T-helper 17 cell (primary cell): ENCODE measurements at regions not wholly inside any gene's neighbourhood (a gene's known extent, or its start where the extent isn't known, plus 50 kb on each side); places are given as distances from the start of the nearest gene placed in this dataset.

Source experiments
- ATAC-seq: fragments of 150-1000 bp; cut with Tn5 transposase; 2 replicates; pipeline ENCODE4 v1.10.0; 2021; ENCODE audit warnings: mild to moderate bottlenecking, moderate library complexity
- DNase-seq, 3 donors: peaks; one replicate each; pipeline versions ENCODE4 v3.0.0 to v3.0.0-alpha.2; 2020 to 2021
- H3K9me3 ChIP-seq: one replicate; pipeline ENCODE4 v1.7.0; 2013; ENCODE audit warnings: low read length, mild to moderate bottlenecking; ENCODE audit not compliant: control insufficient read depth, poor library complexity, severe bottlenecking
- H3K27ac Mint-ChIP-seq: one replicate; pipeline ENCODE4 v1.8.0; 2022; ENCODE audit warnings: mild to moderate bottlenecking, moderate library complexity, mixed read lengths
- H3K27me3 Mint-ChIP-seq: one replicate; pipeline ENCODE4 v1.8.0; 2022; ENCODE audit warnings: mixed read lengths
- H3K36me3 Mint-ChIP-seq: one replicate; pipeline ENCODE4 v1.8.0; 2022; ENCODE audit warnings: low read depth, mixed read lengths
- H3K4me1 Mint-ChIP-seq: one replicate; pipeline ENCODE4 v1.8.0; 2022; ENCODE audit warnings: mild to moderate bottlenecking, mixed read lengths
- H3K4me3 Mint-ChIP-seq: one replicate; pipeline ENCODE4 v1.8.0; 2022; ENCODE audit warnings: mild to moderate bottlenecking, moderate library complexity, mixed read lengths

DNA sequence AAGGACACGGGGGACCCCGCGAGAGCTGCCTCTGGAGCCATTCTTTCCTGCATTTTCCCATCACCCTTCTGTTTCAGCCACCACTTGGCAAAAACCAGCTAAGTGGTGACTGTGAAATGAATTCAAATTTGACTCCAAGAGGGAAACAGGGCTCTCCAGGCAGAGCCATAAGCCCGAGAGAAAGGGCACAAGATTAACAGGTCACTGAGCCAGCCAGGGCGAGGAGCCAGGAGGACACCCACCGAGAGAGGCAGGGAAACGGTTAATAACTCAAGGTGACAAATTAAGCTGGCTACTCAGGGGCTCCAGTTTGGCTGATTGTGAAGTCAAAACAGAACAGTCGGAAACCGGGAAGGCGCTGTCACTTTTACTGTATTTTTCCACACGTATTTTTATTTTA lies 67.8 kb upstream of the SOX9 start:
- Mint-ChIP-seq H3K27ac (no peak overlapping the region), H3K36me3 (no peaks in the 10 kb centered on the region), H3K4me3 (no peak overlapping the region)

GRCh38 chr17:72053449-72053848 lies 67.4 kb upstream of the SOX9 start:
- Mint-ChIP-seq H3K4me3 (no peak overlapping the region), H3K27me3 (peaks cover 4% of the 10 kb centered on the region), H3K4me1 (no peaks in the 10 kb centered on the region), H3K36me3 (no peaks in the 10 kb centered on the region), H3K27ac (no peak overlapping the region)
- ATAC-seq (no peak), DNase-seq (no peak)
- no peaks in the 10 kb centered on the region for H3K9me3 ChIP-seq

More for the DNA sequence above, 67.8 kb upstream of the SOX9 start:
- Mint-ChIP-seq H3K4me1 (no peaks in the 10 kb centered on the region), H3K27me3 (peaks cover 4% of the 10 kb centered on the region)
- ATAC-seq: no peak
- H3K9me3 ChIP-seq: no peaks in the 10 kb centered on the region
- DNase-seq: no peak

GRCh38 chr17:72056155-72056554 lies 64.7 kb upstream of the SOX9 start:
- no peak for ATAC-seq
- Mint-ChIP-seq H3K27me3 (peaks cover 4% of the 10 kb centered on the region), H3K27ac (no peak overlapping the region), H3K4me1 (no peaks in the 10 kb centered on the region), H3K36me3 (no peaks in the 10 kb centered on the region), H3K4me3 (no peak overlapping the region)
- H3K9me3 ChIP-seq: no peaks in the 10 kb centered on the region
- DNase-seq: no peak

DNA sequence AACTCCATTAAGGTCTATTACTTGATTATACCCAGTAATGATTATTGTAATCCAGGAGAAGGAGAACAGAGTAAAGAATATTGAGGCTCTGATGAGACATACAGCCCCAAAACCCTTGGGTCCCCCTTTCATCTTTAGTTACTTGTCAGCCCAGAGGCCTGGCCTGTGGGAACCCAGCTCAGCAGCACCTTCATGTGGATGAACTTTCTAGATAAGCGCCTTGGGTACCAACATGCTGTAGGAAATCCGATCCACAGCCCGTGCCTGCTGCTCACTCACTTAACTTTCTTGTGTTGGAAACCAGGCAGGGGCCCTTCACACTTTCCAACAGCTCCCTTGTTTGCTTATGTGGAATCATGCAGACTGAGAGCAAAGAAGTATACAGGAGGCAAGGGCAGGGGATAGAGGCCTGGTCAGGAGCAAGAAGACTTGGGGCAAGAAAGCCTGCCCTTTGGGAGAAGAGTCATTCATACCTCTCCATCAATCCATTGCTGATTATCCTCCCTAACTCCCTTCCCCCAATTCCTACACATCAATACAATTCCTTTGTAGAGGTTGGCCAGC lies 64.0 kb upstream of the SOX9 start:
- Mint-ChIP-seq H3K4me1 (no peaks in the 10 kb centered on the region), H3K4me3 (no peak overlapping the region), H3K27me3 (peaks cover 4% of the 10 kb centered on the region), H3K27ac (no peak overlapping the region), H3K36me3 (no peaks in the 10 kb centered on the region)
- ATAC-seq: no peak
- DNase-seq: no peak
- H3K9me3 ChIP-seq: no peaks in the 10 kb centered on the region

DNA sequence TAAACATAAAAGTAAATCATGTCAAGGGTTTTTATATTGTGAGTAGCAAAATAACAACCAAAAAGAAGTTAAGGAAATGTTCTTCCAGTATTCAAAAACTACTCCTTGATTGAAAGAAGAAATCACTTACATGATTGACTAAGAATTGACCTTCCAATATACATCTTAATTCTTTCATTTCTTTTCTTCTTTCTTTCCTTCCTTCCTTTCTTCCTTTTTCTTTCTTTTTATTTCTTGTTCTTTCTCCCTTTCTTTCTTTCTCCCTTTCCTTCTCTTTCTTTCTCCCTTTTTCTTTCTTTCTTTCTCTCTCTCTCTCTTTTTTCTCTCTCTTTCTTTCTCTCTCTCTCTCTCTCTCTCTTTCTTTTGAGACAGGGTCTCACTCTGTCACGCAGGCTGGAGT lies 60.7 kb upstream of the SOX9 start:
- Mint-ChIP-seq H3K4me1 (no peaks in the 10 kb centered on the region), H3K27ac (no peak overlapping the region), H3K36me3 (no peaks in the 10 kb centered on the region), H3K27me3 (no peaks in the 10 kb centered on the region), H3K4me3 (no peak overlapping the region)
- ATAC-seq (no peak), DNase-seq (no peak)
- H3K9me3 ChIP-seq: no peaks in the 10 kb centered on the region

DNA sequence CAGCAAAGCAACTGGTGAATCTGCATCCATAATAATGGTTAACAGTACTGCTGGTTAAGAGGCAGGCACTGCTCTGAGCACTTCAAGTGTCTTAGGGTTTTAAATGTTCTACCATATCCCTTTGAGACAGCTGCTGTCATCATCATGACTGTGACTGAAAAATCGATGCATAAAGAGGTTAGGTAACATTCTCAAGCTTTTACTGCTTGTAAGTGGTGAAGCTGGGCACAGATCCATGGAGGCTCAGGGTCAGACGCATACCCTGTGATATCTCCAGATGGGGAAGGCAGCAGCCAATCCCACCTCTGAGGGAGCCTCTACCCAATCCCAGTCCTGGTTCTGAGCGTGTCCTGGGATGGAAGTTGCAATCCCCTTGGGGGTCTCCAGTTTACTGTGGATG lies 57.6 kb upstream of the SOX9 start:
- H3K36me3 Mint-ChIP-seq: no peaks in the 10 kb centered on the region
- DNase-seq: no peak
- no peaks in the 10 kb centered on the region for H3K4me1 Mint-ChIP-seq
- no peak for ATAC-seq
- no peak overlapping the region for H3K27ac Mint-ChIP-seq
- no peaks in the 10 kb centered on the region for H3K9me3 ChIP-seq
- H3K27me3 Mint-ChIP-seq: no peaks in the 10 kb centered on the region
- H3K4me3 Mint-ChIP-seq: no peak overlapping the region

GRCh38 chr17:72063756-72064450 lies 56.9 kb upstream of the SOX9 start:
- Mint-ChIP-seq H3K4me1 (no peaks in the 10 kb centered on the region), H3K27me3 (no peaks in the 10 kb centered on the region), H3K4me3 (no peak overlapping the region), H3K27ac (no peak overlapping the region), H3K36me3 (no peaks in the 10 kb centered on the region)
- no peak for ATAC-seq
- no peak for DNase-seq
- H3K9me3 ChIP-seq: no peaks in the 10 kb centered on the region

DNA sequence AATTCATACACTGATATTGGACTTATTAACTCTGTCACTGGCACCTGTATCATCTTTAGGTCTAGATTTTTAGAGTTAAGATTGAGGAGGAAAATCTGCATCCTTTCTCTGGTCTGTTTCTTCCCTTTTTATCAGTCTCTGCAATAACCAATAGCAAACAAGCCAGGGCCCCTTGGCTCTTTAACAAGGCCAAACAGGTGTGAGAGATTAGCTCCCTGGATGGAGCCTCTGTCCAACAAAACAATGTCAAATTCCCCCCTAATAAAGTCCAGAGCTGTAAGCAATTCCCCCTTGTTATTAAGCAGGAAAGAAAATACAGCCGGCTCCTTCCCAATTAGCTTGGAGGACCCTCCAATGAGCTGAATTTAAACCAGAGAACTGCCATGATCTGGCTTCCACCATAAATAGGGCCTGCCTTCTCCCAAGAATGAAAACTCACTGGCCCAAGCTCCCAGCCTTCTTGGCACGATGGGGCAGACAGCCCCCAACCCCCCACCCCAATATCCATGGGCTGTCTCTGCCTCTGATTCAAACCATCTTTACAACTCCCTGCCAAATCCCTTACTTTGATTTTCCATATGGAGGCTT lies 56.1 kb upstream of the SOX9 start:
- no peaks in the 10 kb centered on the region for H3K9me3 ChIP-seq

DNA sequence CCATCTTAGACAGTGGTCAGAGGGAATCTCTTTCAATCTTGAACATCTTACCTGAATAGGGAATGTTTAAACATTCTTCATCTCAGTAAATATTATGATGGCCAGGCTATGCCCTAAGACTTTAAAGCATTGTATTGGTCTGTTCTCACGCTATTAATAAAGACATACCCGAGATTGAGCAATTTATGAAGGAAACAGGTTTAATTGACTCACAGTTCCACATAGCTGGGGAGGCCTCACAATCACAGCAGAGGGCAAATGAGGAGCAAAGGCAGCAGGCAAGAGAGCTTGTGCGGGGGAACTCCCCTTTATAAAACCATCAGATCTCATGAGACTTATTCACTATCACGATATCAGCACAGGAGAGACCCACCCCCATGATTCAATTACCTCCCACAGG lies 55.3 kb upstream of the SOX9 start:
- H3K36me3 Mint-ChIP-seq: no peaks in the 10 kb centered on the region
- peaks cover 3% of the 10 kb centered on the region for H3K9me3 ChIP-seq
- no peak overlapping the region for H3K27ac Mint-ChIP-seq
- H3K4me3 Mint-ChIP-seq: no peak overlapping the region
- no peak for DNase-seq
- H3K4me1 Mint-ChIP-seq: no peaks in the 10 kb centered on the region
- H3K27me3 Mint-ChIP-seq: no peaks in the 10 kb centered on the region
- ATAC-seq: no peak

More for the DNA sequence above, 56.1 kb upstream of the SOX9 start:
- H3K4me1 Mint-ChIP-seq: no peaks in the 10 kb centered on the region
- ATAC-seq: no peak
- no peak for DNase-seq
- no peak overlapping the region for H3K27ac Mint-ChIP-seq
- no peaks in the 10 kb centered on the region for H3K36me3 Mint-ChIP-seq
- no peak overlapping the region for H3K4me3 Mint-ChIP-seq
- H3K27me3 Mint-ChIP-seq: no peaks in the 10 kb centered on the region

DNA sequence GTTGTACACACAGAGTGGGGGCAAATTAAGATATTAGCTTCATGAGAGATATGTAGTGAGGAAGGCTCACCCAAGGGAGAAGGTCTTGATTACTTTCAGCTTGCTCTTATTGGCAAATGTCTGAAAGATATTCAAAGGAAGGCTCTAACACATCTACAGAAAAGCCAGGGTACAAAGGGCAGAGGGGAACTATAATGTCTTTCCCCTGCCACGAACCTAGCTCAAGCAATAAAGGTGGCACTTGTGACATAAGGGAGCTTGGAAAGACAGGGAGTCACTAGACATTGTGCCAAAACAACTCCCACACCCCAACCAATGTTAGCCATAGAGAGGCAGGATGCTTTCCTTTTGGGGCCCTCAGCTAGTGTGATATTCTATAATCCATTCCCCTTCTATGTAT lies 52.2 kb upstream of the SOX9 start:
- Mint-ChIP-seq H3K4me1 (no peaks in the 10 kb centered on the region), H3K4me3 (no peak overlapping the region), H3K27me3 (no peaks in the 10 kb centered on the region), H3K36me3 (no peaks in the 10 kb centered on the region), H3K27ac (no peak overlapping the region)
- ATAC-seq (no peak), DNase-seq (no peak)
- H3K9me3 ChIP-seq: peaks cover 3% of the 10 kb centered on the region

- no peak overlapping the region for H3K4me3 Mint-ChIP-seq
- no peaks in the 10 kb centered on the region for H3K36me3 Mint-ChIP-seq
- ATAC-seq (no peak), DNase-seq (no peak)
- H3K27ac Mint-ChIP-seq: no peak overlapping the region
- no peaks in the 10 kb centered on the region for H3K4me1 Mint-ChIP-seq
- peaks cover 3% of the 10 kb centered on the region for H3K9me3 ChIP-seq
- H3K27me3 Mint-ChIP-seq: no peaks in the 10 kb centered on the region
Observed at GRCh38 chr17:72069586-72070202, 51.1 kb upstream of the SOX9 start.
